SK-N-MC (cell line): ENCODE measurements at regions not wholly inside any gene's neighbourhood (a gene's known extent, or its start where the extent isn't known, plus 50 kb on each side); places are given as distances from the start of the nearest gene placed in this dataset.

Experiments
- DNase-seq: peaks from one replicate; pipeline ENCODE4 v3.0.0-alpha.2; 2011; ENCODE audit warnings: low read depth, low spot score
- H3K27ac ChIP-seq: fragments of 200-600 bp; sonication (generic); 2 replicates; pipeline ENCODE4 v1.5.1; 2016; ENCODE audit warnings: mixed run types
- H3K36me3 ChIP-seq: fragments of 200-600 bp; sonication (generic); 2 replicates; pipeline ENCODE4 v1.6.1; 2017; ENCODE audit warnings: antibody characterized with exemption, low read length, mixed read lengths; ENCODE audit not compliant: insufficient read depth
- H3K4me3 ChIP-seq: fragments of 200-600 bp; sonication (generic); 2 replicates; pipeline ENCODE4 v1.5.1; 2016
- H3K9ac ChIP-seq: fragments of 200-600 bp; sonication (generic); 2 replicates; pipeline ENCODE4 v1.8.0; 2017; ENCODE audit warnings: mixed run types, mixed read lengths; ENCODE audit not compliant: insufficient read length
- H3K9me3 ChIP-seq: fragments of 200-600 bp; sonication (generic); 2 replicates; pipeline ENCODE4 v1.6.1; 2017; ENCODE audit warnings: low read depth, mild to moderate bottlenecking, antibody characterized with exemption, low read length, moderate library complexity, mixed read lengths
- EZH2 ChIP-seq: fragments of 200-600 bp; sonication (generic); IDR thresholded peaks from one replicate; pipeline ENCODE4 v1.6.1; 2017; ENCODE audit warnings: antibody characterized with exemption
- FOXP2 ChIP-seq: optimal IDR thresholded peaks from 2 replicates; pipeline ENCODE3; 2011; ENCODE audit warnings: mild to moderate bottlenecking, moderate library complexity; ENCODE audit not compliant: insufficient read depth; ENCODE audit errors: extremely low read length, control extremely low read depth
- POLR2AphosphoS5 ChIP-seq: IDR thresholded peaks from 2 replicates; pipeline ENCODE4 v1.6.1; 2012; ENCODE audit warnings: mild to moderate bottlenecking, low read depth, low read length, borderline replicate concordance

DNA sequence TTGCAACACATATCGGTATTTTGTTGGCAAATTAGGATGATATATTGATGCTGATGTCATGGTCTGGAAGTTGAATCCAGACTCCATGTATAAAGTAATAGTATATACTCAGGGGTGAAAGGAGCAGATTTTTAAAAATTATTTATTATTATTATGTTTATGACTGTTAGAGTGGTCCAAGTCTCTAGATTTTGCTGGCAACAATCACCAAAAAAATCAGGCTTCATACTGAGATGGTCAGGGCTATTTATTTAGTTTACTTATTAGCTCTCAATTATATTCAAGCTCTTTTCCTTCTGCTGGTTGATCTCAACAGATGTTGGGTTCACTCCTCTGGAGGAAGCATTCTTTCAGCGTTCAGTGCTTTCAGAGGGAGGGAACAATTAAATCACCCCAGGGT, 73.9 kb upstream of the VCX3B start:
- no peaks in the 10 kb centered on the region for H3K9me3 ChIP-seq
- H3K4me3 ChIP-seq: no peak overlapping the region
- TF ChIP-seq EZH2: no peak
- no peak for TF ChIP-seq FOXP2
- TF ChIP-seq POLR2AphosphoS5: no peak
- H3K36me3 ChIP-seq: no peaks in the 10 kb centered on the region
- DNase-seq: no peak
- no peak overlapping the region for H3K9ac ChIP-seq
- no peak overlapping the region for H3K27ac ChIP-seq

DNA sequence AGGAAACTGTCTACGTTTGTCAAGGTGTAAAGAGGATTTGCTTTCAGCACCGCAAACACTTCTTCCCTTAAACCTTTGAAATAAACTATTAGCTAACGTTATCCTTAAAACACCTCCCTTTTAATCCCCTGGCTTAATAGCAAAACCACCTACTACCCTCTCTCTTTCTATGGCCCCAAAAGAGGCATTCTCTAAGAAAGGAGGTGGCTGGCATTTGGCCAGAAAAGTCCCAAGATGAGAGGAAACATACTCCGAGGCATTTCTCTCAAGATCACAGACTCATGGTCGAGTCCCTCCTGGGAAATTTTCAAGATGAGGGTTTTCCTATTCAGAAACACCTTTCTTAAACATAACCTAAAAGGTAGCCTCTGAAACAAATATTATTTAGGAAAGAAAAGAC, 60.6 kb upstream of the VCX3B start:
- H3K4me3 ChIP-seq: no peak overlapping the region
- no peak overlapping the region for H3K9ac ChIP-seq
- no peaks in the 10 kb centered on the region for H3K36me3 ChIP-seq
- no peak for DNase-seq
- no peak overlapping the region for H3K27ac ChIP-seq
- TF ChIP-seq EZH2 (no peak), FOXP2 (no peak), POLR2AphosphoS5 (no peak)
- H3K9me3 ChIP-seq: no peaks in the 10 kb centered on the region

DNA sequence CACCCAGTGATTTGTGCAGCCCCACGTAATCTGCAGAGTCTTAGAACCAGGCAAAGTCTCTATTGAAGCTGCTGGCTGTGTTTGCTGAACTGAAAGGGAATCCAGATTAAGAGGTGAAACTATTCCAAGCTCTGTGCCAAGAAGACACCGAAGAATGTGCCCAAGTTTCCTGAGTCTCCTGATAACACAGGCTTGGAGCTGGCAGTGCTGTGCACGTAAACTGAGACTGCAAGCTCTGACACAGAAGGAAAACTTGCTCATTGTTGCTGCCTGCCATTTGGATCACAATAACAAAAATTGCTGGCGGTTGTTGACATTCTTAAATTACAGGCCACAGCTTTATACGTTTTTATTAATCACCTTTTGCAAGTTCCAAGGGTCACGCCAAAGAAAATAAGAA, 60.2 kb upstream of the VCX3B start:
- Histone ChIP-seq H3K27ac (no peak overlapping the region), H3K4me3 (no peak overlapping the region), H3K9me3 (no peaks in the 10 kb centered on the region), H3K36me3 (no peaks in the 10 kb centered on the region), H3K9ac (no peak overlapping the region)
- no peak for DNase-seq
- TF ChIP-seq POLR2AphosphoS5 (no peak), EZH2 (no peak), FOXP2 (no peak)

DNA sequence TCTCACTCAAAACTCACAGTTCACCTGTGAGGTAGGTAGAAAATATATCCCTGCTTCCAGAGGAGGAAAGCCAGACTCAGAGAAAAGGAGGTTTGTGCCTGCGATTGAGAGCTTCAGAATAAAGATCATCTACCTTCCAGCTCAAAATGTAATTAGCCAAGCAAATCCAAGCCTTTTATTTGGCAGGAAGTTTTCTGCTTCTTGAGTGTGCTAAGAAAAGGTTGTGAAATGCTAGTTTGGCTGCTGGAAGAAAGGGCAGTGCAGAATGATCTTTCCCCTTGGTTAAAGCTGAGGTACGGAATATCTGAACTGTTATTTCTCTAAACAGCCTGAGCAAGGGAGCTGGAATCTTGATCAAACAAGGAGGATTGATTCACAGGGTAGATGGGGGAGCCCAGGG, 59.7 kb upstream of the VCX3B start:
- Histone ChIP-seq H3K27ac (no peak overlapping the region), H3K9ac (no peak overlapping the region), H3K9me3 (no peaks in the 10 kb centered on the region), H3K4me3 (no peak overlapping the region), H3K36me3 (no peaks in the 10 kb centered on the region)
- no peak for TF ChIP-seq POLR2AphosphoS5
- no peak for TF ChIP-seq EZH2
- TF ChIP-seq FOXP2: no peak
- no peak for DNase-seq

DNA sequence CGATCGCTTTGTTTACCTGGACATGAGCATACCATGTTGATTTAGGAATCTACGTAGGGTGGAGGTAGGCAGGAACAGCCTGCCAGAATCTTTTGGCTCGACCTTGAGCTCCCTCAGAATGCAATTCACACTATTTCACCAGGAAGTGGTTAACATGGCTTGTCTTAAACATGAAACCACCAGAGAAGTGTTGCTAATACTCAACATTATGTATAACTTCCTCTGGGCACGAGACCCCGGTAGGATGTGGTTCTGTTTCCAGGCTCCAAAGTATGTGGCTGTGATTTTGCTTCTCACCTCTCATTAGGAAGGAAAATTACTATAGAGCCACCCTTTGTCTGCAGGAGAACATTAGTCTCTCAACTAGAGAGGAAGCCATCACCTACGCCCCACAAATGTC, 59.0 kb upstream of the VCX3B start:
- DNase-seq: no peak
- no peak for TF ChIP-seq POLR2AphosphoS5
- TF ChIP-seq FOXP2: no peak
- no peak for TF ChIP-seq EZH2
- no peaks in the 10 kb centered on the region for H3K36me3 ChIP-seq
- no peak overlapping the region for H3K9ac ChIP-seq
- H3K27ac ChIP-seq: no peak overlapping the region
- no peaks in the 10 kb centered on the region for H3K9me3 ChIP-seq
- no peak overlapping the region for H3K4me3 ChIP-seq

DNA sequence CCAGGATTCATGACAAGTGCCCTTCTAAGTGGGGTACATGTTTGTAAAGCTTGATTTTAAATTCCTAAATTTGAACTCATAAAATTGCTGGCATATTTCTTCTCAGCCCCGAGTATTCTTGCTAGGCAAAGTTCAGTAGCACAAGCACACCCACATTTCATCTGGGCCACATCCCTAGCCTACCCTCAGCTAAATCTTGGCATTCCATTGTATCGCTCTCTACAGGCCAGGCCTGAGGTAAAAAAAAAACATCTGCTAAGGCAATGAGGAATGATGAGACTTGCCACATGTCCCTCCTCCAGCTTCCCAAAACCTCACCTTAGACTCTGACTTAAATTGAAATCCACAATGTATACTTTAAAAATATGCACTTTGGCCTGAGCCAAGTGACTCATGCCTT, 51.4 kb upstream of the VCX3B start:
- no peak for DNase-seq
- H3K4me3 ChIP-seq: no peak overlapping the region
- no peaks in the 10 kb centered on the region for H3K9me3 ChIP-seq
- H3K27ac ChIP-seq: no peak overlapping the region
- TF ChIP-seq FOXP2 (no peak), POLR2AphosphoS5 (no peak), EZH2 (no peak)
- no peak overlapping the region for H3K9ac ChIP-seq
- H3K36me3 ChIP-seq: no peaks in the 10 kb centered on the region
